ENCODE measurements at regions not wholly inside any gene's neighbourhood (a gene's known extent, or its start where the extent isn't known, plus 50 kb on each side); places are given as distances from the start of the nearest gene placed in this dataset.

- Histone ChIP-seq H3K9me3 (replicated peaks in 1 of 3) (no peaks in the 10 kb centered on the region), H3K36me3 (replicated peaks in 1 of 2) (no peaks in the 10 kb centered on the region), H3K27ac (no peak overlapping the region), H3K27me3 (peaks cover 4% of the 10 kb centered on the region), H3K4me3 (no peak overlapping the region), H3K4me1 (replicated peaks in 1 of 2) (no peaks in the 10 kb centered on the region)
- no peak for TF ChIP-seq POLR2A (IDR thresholded peaks at IDR 0.05)
- TF ChIP-seq, protein P1, sequence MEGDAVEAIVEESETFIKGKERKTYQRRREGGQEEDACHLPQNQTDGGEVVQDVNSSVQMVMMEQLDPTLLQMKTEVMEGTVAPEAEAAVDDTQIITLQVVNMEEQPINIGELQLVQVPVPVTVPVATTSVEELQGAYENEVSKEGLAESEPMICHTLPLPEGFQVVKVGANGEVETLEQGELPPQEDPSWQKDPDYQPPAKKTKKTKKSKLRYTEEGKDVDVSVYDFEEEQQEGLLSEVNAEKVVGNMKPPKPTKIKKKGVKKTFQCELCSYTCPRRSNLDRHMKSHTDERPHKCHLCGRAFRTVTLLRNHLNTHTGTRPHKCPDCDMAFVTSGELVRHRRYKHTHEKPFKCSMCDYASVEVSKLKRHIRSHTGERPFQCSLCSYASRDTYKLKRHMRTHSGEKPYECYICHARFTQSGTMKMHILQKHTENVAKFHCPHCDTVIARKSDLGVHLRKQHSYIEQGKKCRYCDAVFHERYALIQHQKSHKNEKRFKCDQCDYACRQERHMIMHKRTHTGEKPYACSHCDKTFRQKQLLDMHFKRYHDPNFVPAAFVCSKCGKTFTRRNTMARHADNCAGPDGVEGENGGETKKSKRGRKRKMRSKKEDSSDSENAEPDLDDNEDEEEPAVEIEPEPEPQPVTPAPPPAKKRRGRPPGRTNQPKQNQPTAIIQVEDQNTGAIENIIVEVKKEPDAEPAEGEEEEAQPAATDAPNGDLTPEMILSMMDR (IDR thresholded peaks at IDR 0.05): no peak
- no peak for DNase-seq
- intact Hi-C loops (cut with DNase I): no loop called here
- WGBS, 4 donors: 51 to 71% (median 65%) methylated on average over 6 of the region's 6 CpGs
Measured at GRCh38 chr20:22341508-22341907, 242.9 kb downstream of the FOXA2 start.

DNA sequence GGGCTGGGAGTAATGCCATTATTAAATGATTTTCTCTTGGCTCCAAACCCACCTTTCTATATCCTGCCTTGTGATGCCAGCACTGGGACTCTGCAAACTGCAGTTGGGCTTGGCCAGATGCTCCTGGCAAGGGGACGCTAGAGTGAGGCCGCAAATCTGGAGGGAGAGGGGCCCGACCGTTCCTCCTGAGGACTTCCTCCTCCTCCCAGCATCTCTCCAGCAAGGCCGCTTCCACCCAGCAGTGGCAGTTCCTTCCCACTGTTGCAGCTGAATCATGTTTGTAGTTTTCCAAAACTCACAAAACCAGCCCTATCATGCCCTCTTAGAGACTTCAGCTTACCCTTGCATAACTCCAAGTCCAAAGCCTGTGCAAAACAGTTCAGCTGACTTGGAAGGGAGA, 244.4 kb downstream of the FOXA2 start:
- DNase-seq: no peak
- Histone ChIP-seq H3K27me3 (peaks cover 4% of the 10 kb centered on the region), H3K9me3 (replicated peaks in 1 of 3) (no peaks in the 10 kb centered on the region), H3K4me1 (replicated peaks in 1 of 2) (no peaks in the 10 kb centered on the region), H3K4me3 (no peak overlapping the region), H3K27ac (no peak overlapping the region), H3K36me3 (replicated peaks in 1 of 2) (no peaks in the 10 kb centered on the region)
- WGBS, 4 donors: 46 to 64% (median 54%) methylated on average over 3 to 5 of the region's 5 CpGs
- intact Hi-C loops (cut with DNase I): loop anchor here (2.0 to 5.0 kb wide), 2 partner anchors 342 to 343 kb away; no protein-coding TSS in a partner anchor
- no peak for TF ChIP-seq POLR2A (IDR thresholded peaks at IDR 0.05)
- TF ChIP-seq, protein P1 (IDR thresholded peaks at IDR 0.05): no peak

- no peaks in the 10 kb centered on the region for H3K9me3 ChIP-seq (replicated peaks in 1 of 3)
- intact Hi-C loops (cut with DNase I): loop anchor here (2.0 to 5.0 kb wide), 2 partner anchors 343 to 344 kb away; no protein-coding TSS in a partner anchor
- TF ChIP-seq POLR2A (IDR thresholded peaks at IDR 0.05): no peak
- TF ChIP-seq, protein P1 (IDR thresholded peaks at IDR 0.05): peak; percentile 62 to 75 (median 72)
- H3K4me1 ChIP-seq (replicated peaks in 1 of 2): no peaks in the 10 kb centered on the region
- peaks cover 4% of the 10 kb centered on the region for H3K27me3 ChIP-seq
- no peak overlapping the region for H3K4me3 ChIP-seq
- H3K27ac ChIP-seq: no peak overlapping the region
- H3K36me3 ChIP-seq (replicated peaks in 1 of 2): no peaks in the 10 kb centered on the region
- 25 to 30% (median 28%) methylated on average over 12 of the region's 12 CpGs for WGBS, 4 donors
- peak in 6 of 7 donors; percentile 19 to 60 (median 46) for DNase-seq
Measured at GRCh38 chr20:22339091-22339881, 245.1 kb downstream of the FOXA2 start.

- Histone ChIP-seq H3K4me3 (no peak overlapping the region), H3K27me3 (peaks cover 11% of the 10 kb centered on the region), H3K9me3 (replicated peaks in 1 of 3) (no peaks in the 10 kb centered on the region), H3K36me3 (replicated peaks in 1 of 2) (no peaks in the 10 kb centered on the region), H3K4me1 (replicated peaks in 1 of 2) (no peaks in the 10 kb centered on the region), H3K27ac (no peak overlapping the region)
- DNase-seq: no peak
- WGBS, 4 donors: 51% methylated on average over 6 of the region's 6 CpGs
- intact Hi-C loops (cut with DNase I): loop anchor here (2.0 to 5.0 kb wide), 2 partner anchors 344 to 345 kb away; no protein-coding TSS in a partner anchor
- TF ChIP-seq, protein P1 (IDR thresholded peaks at IDR 0.05): no peak
- TF ChIP-seq POLR2A (IDR thresholded peaks at IDR 0.05): no peak
Measured at GRCh38 chr20:22338140-22338708, 246.1 kb downstream of the FOXA2 start.
